SK-N-MC (cell line): ENCODE measurements at regions not wholly inside any gene's neighbourhood (a gene's known extent, or its start where the extent isn't known, plus 50 kb on each side); places are given as distances from the start of the nearest gene placed in this dataset.

Source experiments
- EZH2 ChIP-seq: fragments of 200-600 bp; sonication (generic); IDR thresholded peaks from one replicate; pipeline ENCODE4 v1.6.1; 2017; ENCODE audit warnings: antibody characterized with exemption
- FOXP2 ChIP-seq: optimal IDR thresholded peaks from 2 replicates; pipeline ENCODE3; 2011; ENCODE audit warnings: mild to moderate bottlenecking, moderate library complexity; ENCODE audit not compliant: insufficient read depth; ENCODE audit errors: extremely low read length, control extremely low read depth
- POLR2AphosphoS5 ChIP-seq: IDR thresholded peaks from 2 replicates; pipeline ENCODE4 v1.6.1; 2012; ENCODE audit warnings: mild to moderate bottlenecking, low read depth, low read length, borderline replicate concordance

DNA sequence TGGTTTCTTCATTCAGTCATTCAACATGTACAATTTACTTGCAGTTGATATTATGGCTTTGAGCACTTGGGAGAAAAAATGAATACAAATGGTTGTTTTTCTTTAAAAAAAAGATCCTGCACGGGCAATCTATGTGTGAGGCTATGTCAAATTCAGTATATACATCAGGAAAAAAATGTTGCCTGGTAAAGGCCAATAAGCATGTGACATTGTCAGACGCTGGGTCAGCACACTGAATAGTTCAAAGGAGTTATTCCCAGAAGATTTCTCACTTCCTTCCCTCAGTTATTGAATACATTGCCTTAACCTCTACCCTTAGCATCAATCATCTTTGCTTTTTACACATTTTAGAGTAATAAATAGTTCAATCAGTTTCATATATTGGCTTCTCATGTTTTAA lies 319.2 kb downstream of the NUAK1 start:
- TF ChIP-seq EZH2: no peak
- no peak for TF ChIP-seq FOXP2
- no peak for TF ChIP-seq POLR2AphosphoS5
